ENCODE measurements at regions not wholly inside any gene's neighbourhood (a gene's known extent, or its start where the extent isn't known, plus 50 kb on each side); places are given as distances from the start of the nearest gene placed in this dataset.
"Not testable (repeated sequence)": the region's sequence is repeated elsewhere in the genome, so short reads cannot be mapped to it uniquely, and the experiment has no call there.

- H3K9ac ChIP-seq (ENCODE audit: low read length) = no peak overlapping the region
- no peak overlapping the region for H2AFZ ChIP-seq (ENCODE audit: low read length)
- BruUV-seq (replicated peaks) = no TSS peak
- ChIA-PET POLR2A (ENCODE audit: unreplicated experiment) (no interaction called here), CTCF (no interaction called here)
- H3K4me1 ChIP-seq (ENCODE audit: insufficient read depth, low read length) = no peaks in the 10 kb centered on the region
- no peaks in the 10 kb centered on the region for H3K79me2 ChIP-seq (ENCODE audit: low read length)
- ATAC-seq = no peak
- no peaks in the 10 kb centered on the region for H3K9me2 ChIP-seq (replicated peaks; ENCODE audit: low read length)
- no peak overlapping the region for H3K4me2 ChIP-seq (ENCODE audit: low read length)
- intact Hi-C loops (cut with micrococcal nuclease) = no loop called here
- H3K27me3 ChIP-seq (ENCODE audit: low read length) = no peaks in the 10 kb centered on the region
- TF ChIP-seq EZH2 (IDR thresholded peaks at IDR 0.05; ENCODE audit: low read length, unreplicated experiment) (no peak), CTCF (conservative IDR thresholded peaks at IDR 0.05; ENCODE audit: low read depth, low read length) (no peak)
- H3K4me3 ChIP-seq (ENCODE audit: low read length) = no peak overlapping the region
- no peaks in the 10 kb centered on the region for H4K20me1 ChIP-seq (ENCODE audit: low read length)
- H3K9me3 ChIP-seq (ENCODE audit: low read length) = peaks cover 4% of the 10 kb centered on the region; the same call in 1 of the 2 replicates
- DNase-seq = no peak
- H3K36me3 ChIP-seq (ENCODE audit: low read depth, low read length) = no peaks in the 10 kb centered on the region
- no peak overlapping the region for H3K27ac ChIP-seq (ENCODE audit: low read length)
- no peaks in the 10 kb centered on the region for H3F3A ChIP-seq (ENCODE audit: low read length, unreplicated experiment)
Measured at GRCh38 chr4:57971261-57971660, 861.1 kb upstream of the IGFBP7 start.

DNA sequence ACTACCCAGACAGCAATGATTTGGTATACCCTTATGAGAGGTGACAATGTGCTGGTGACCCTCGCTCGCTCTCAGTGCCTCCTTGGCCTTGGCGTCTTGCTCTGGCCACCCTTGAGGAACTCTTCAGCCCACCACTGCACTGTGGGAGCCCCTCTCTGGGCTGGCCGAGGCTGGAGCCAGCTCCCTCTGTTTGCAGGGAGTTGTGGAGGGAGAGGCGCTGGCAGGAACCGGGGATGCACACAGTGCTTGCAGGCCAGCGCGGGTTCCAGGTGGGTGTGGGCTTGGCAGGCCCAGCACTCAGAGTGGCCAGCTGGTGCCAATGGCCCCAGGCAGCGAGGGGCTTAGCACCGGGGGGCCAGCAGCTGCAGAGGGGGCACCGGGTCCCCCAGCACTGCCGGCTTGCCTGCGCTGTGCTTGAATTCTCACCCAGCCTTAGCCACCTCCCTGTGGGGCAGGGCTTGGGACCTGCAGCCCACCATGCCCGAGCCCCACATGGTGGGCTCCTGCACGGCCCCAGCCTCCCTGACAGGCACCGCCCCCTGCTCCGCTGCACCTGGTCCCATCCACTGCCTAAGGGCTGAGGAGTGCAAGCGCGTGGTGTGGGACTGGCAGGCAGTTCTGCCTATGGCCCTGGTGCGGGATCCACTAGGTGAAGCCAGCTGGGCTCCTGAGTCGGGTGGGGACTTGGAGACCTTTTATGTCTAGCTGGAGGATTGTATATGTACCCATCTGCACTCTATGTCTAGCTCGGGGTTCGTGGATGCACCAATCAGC lies 857.0 kb upstream of the IGFBP7 start:
- Histone ChIP-seq H4K20me1 (ENCODE audit: low read length) (no peaks in the 10 kb centered on the region), H3K79me2 (ENCODE audit: low read length) (no peaks in the 10 kb centered on the region), H3K9ac (ENCODE audit: low read length) (no peak overlapping the region), H3K27me3 (ENCODE audit: low read length) (no peaks in the 10 kb centered on the region), H3K4me3 (ENCODE audit: low read length) (no peak overlapping the region), H3K9me2 (replicated peaks; ENCODE audit: low read length) (no peaks in the 10 kb centered on the region), H3K36me3 (ENCODE audit: low read depth, low read length) (no peaks in the 10 kb centered on the region), H3K4me1 (ENCODE audit: insufficient read depth, low read length) (no peaks in the 10 kb centered on the region), H3K9me3 (ENCODE audit: low read length) (peaks cover 4% of the 10 kb centered on the region; the same call in 1 of the 2 replicates), H3K4me2 (ENCODE audit: low read length) (no peak overlapping the region), H2AFZ (ENCODE audit: low read length) (no peak overlapping the region), H3K27ac (ENCODE audit: low read length) (no peak overlapping the region), H3F3A (ENCODE audit: low read length, unreplicated experiment) (no peaks in the 10 kb centered on the region)
- ATAC-seq = no peak
- intact Hi-C loops (cut with micrococcal nuclease) = no loop called here
- TF ChIP-seq CTCF (conservative IDR thresholded peaks at IDR 0.05; ENCODE audit: low read depth, low read length) = no peak
- TF ChIP-seq EZH2phosphoT487 (IDR thresholded peaks at IDR 0.05; ENCODE audit: borderline replicate concordance, low read length) = no peak
- no peak for TF ChIP-seq EZH2 (IDR thresholded peaks at IDR 0.05; ENCODE audit: low read length, unreplicated experiment)
- ChIA-PET CTCF (no interaction called here), POLR2A (ENCODE audit: unreplicated experiment) (no interaction called here)
- BruUV-seq (replicated peaks) = no TSS peak
- no peak for DNase-seq

DNA sequence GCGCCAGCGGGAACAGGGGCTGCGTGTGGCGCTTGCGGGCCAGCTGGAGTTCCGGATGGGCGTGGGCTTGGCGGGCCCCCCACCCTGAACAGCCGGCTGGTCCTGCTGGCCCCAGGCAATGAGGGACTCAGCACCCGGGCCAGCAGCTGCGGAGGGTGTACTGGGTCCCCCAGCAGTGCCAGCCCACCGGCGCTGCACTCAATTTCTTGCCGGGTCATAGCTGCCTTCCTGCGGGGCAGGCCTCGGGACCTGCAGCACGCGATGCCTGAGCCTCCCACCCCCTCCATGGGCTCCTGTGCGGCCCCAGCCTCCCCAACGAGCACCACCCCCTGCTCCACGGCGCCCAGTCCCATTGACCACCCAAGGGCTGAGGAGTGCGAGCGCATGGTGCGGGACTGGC lies 855.2 kb upstream of the IGFBP7 start:
- H3K27me3 ChIP-seq (ENCODE audit: low read length); H3K79me2 ChIP-seq (ENCODE audit: low read length); CTCF ChIA-PET; POLR2A ChIA-PET (ENCODE audit: unreplicated experiment); H3K27ac ChIP-seq (ENCODE audit: low read length); intact Hi-C loops (cut with micrococcal nuclease); H4K20me1 ChIP-seq (ENCODE audit: low read length); H3K9ac ChIP-seq (ENCODE audit: low read length); H3K4me2 ChIP-seq (ENCODE audit: low read length); ATAC-seq; H3K36me3 ChIP-seq (ENCODE audit: low read depth, low read length); H3K4me3 ChIP-seq (ENCODE audit: low read length); BruUV-seq (replicated peaks); H3K4me1 ChIP-seq (ENCODE audit: insufficient read depth, low read length); DNase-seq; H3F3A ChIP-seq (ENCODE audit: low read length, unreplicated experiment); H3K9me2 ChIP-seq (replicated peaks; ENCODE audit: low read length); H2AFZ ChIP-seq (ENCODE audit: low read length); H3K9me3 ChIP-seq (ENCODE audit: low read length): not testable (repeated sequence)

Measured in PC-3 (cell line).